Lung (tissue), 11 donors: ENCODE measurements at regions not wholly inside any gene's neighbourhood (a gene's known extent, or its start where the extent isn't known, plus 50 kb on each side); places are given as distances from the start of the nearest gene placed in this dataset.

Experiments
- ATAC-seq: fragments of 200-7000 bp; cut with Tn5 transposase; one replicate; pipeline ENCODE4 v1.9.1; 2020; ENCODE audit warnings: moderate number of reproducible peaks; ENCODE audit not compliant: insufficient read depth, low FRiP score
- DNase-seq, 3 donors: peaks; one replicate each; pipeline ENCODE4 v3.0.0-alpha.2; 2013 to 2017
- H3K27ac ChIP-seq, 2 donors: one replicate each; pipeline ENCODE4 v1.5.1; 2013; ENCODE audit warnings: mild to moderate bottlenecking in 2 of 2, moderate library complexity in 2 of 2, control low read depth in 1 of 2, inconsistent platforms in 1 of 2, low read depth in 1 of 2, low read length in 1 of 2
- H3K27me3 ChIP-seq, 3 donors: one replicate each; pipeline ENCODE4 v1.5.1; 2013; ENCODE audit warnings: low read length in 2 of 3; ENCODE audit not compliant: control insufficient read depth in 3 of 3, insufficient read depth in 3 of 3
- H3K36me3 ChIP-seq, 4 donors: one replicate each; pipeline ENCODE4 v1.5.1; 2013; ENCODE audit warnings: low read length in 4 of 4, mild to moderate bottlenecking in 1 of 4, moderate library complexity in 1 of 4; ENCODE audit not compliant: control insufficient read depth in 4 of 4, insufficient read depth in 4 of 4
- H3K4me1 ChIP-seq, 5 donors: one replicate each; pipeline ENCODE4 v1.5.1; 2013; ENCODE audit warnings: low read length in 5 of 5, mild to moderate bottlenecking in 2 of 5, moderate library complexity in 1 of 5; ENCODE audit not compliant: control insufficient read depth in 5 of 5, insufficient read depth in 5 of 5
- H3K4me3 ChIP-seq: one replicate; pipeline ENCODE4 v1.5.1; 2013; ENCODE audit warnings: mild to moderate bottlenecking, control low read depth, moderate library complexity
- H3K9ac ChIP-seq, 2 donors: one replicate each; pipeline ENCODE4 v1.5.1; 2013; ENCODE audit warnings: low read length in 2 of 2, control low read depth in 1 of 2; ENCODE audit not compliant: insufficient read depth in 1 of 2
- H3K9me3 ChIP-seq, 4 donors: one replicate each; pipeline ENCODE4 v1.5.1; 2013; ENCODE audit warnings: low read length in 3 of 4, mild to moderate bottlenecking in 1 of 4, moderate library complexity in 1 of 4; ENCODE audit not compliant: control insufficient read depth in 4 of 4, insufficient read depth in 3 of 4
- WGBS, 2 donors: extraction: QIAGEN DNeasy Blood & Tissue Kit; methylation state at CpG; one replicate each; pipeline ENCODE4 v1.1.7; 2013; 5-methylcytosine and 5-hydroxymethylcytosine counted together
- TF ChIP-seq, protein P1 (sequence below): IDR thresholded peaks from 2 replicates; pipeline ENCODE4 v1.5.1; 2012; ENCODE audit warnings: mild to moderate bottlenecking; ENCODE audit errors: control extremely low read depth, extremely low read depth
- donor health status: control.
- donor health status: control.
- donor health status: Bipolar disorder and iron deficiency.
- donor health status: healthy.
- donor health status: DM: yes; HTN: yes; CAD: no.

GRCh38 chr1:208919371-208919770 lies 664.1 kb upstream of the CAMK1G start:
- Histone ChIP-seq H3K4me1 (no peaks in the 10 kb centered on the region), H3K9ac (no peak overlapping the region), H3K36me3 (no peaks in the 10 kb centered on the region), H3K4me3 (no peak overlapping the region), H3K27me3 (no peaks in the 10 kb centered on the region), H3K9me3 (peaks cover 0 to 4% (median 0%) of the 10 kb centered on the region in 4 donors), H3K27ac (no peak overlapping the region)
- ATAC-seq (no peak), DNase-seq (no peak)
- 72 to 83% methylated on average over 2 of the region's 2 CpGs for WGBS, 2 donors
- TF ChIP-seq, protein P1, sequence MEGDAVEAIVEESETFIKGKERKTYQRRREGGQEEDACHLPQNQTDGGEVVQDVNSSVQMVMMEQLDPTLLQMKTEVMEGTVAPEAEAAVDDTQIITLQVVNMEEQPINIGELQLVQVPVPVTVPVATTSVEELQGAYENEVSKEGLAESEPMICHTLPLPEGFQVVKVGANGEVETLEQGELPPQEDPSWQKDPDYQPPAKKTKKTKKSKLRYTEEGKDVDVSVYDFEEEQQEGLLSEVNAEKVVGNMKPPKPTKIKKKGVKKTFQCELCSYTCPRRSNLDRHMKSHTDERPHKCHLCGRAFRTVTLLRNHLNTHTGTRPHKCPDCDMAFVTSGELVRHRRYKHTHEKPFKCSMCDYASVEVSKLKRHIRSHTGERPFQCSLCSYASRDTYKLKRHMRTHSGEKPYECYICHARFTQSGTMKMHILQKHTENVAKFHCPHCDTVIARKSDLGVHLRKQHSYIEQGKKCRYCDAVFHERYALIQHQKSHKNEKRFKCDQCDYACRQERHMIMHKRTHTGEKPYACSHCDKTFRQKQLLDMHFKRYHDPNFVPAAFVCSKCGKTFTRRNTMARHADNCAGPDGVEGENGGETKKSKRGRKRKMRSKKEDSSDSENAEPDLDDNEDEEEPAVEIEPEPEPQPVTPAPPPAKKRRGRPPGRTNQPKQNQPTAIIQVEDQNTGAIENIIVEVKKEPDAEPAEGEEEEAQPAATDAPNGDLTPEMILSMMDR: no peak

DNA sequence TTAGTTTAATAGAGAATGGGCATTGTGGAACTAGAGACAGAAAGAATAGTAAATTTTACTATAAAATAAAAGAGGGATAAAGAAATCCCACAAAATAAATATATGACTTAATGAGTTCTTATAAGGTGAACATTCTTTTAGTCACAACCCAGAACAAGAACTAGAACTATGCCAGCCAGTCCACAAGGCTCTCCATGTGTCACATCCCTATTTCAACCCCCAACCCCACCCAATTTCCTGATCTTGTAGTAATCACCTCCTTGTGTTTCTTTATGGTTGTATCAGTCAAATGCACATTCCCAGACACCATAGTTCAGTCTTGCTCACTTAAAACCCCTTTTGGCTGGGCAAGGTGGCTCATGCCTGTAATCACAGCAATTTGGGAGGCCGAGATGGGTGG lies 662.3 kb upstream of the CAMK1G start:
- TF ChIP-seq, protein P1: no peak
- 85 to 96% methylated on average over 1 of the region's 1 CpG for WGBS, 2 donors
- Histone ChIP-seq H3K4me3 (no peak overlapping the region), H3K9ac (no peak overlapping the region), H3K9me3 (peaks cover 0 to 4% (median 0%) of the 10 kb centered on the region in 4 donors), H3K27me3 (no peaks in the 10 kb centered on the region), H3K4me1 (no peaks in the 10 kb centered on the region), H3K36me3 (no peaks in the 10 kb centered on the region), H3K27ac (no peak overlapping the region)
- ATAC-seq (no peak), DNase-seq (no peak)

DNA sequence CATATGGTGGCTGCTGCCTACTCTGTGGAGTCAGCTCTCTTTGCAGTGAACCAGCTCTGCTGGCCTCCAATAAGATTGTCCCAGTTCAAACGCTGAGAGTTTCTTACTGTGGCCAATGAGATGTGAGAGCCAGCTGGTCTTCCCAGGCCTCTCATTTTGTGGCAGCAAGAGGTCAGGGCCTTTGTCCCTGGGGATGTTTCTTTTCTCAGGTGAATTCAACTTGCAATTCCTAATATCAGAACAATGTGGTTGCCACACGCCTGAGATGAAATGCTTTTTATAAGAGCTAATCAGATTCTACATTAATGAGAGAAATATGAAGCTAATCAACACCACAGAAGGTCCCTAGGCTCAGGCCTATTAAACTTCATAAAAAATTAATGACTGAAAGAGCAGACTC lies 660.1 kb upstream of the CAMK1G start:
- Histone ChIP-seq H3K27me3 (no peaks in the 10 kb centered on the region), H3K4me1 (no peaks in the 10 kb centered on the region), H3K9ac (no peak overlapping the region), H3K36me3 (no peaks in the 10 kb centered on the region), H3K27ac (no peak overlapping the region), H3K9me3 (peaks cover 0 to 4% (median 0%) of the 10 kb centered on the region in 4 donors), H3K4me3 (no peak overlapping the region)
- ATAC-seq (no peak), DNase-seq (no peak)
- 80 to 81% methylated on average over 2 of the region's 2 CpGs for WGBS, 2 donors
- TF ChIP-seq, protein P1: no peak
